Tibial nerve (tissue), 4 donors: ENCODE measurements at regions not wholly inside any gene's neighbourhood (a gene's known extent, or its start where the extent isn't known, plus 50 kb on each side); places are given as distances from the start of the nearest gene placed in this dataset.

Experiments used
- EP300 ChIP-seq, 2 donors: sonication (generic); formaldehyde crosslinking; IDR thresholded peaks; one replicate each; pipeline ENCODE4 v1.6.1; 2017; ENCODE audit warnings: antibody characterized with exemption in 2 of 2, mild to moderate bottlenecking in 1 of 2
- TF ChIP-seq, protein P1 (sequence below), 5 experiments: fragments of 200-600 bp in 3 of 5; fragments of 450-650 bp in 2 of 5; sonication (generic) in 3 of 5; IDR thresholded peaks; one replicate each; pipeline ENCODE4 v1.5.1; 2016 to 2019; ENCODE audit warnings: antibody characterized with exemption in 5 of 5, mild to moderate bottlenecking in 3 of 5, moderate library complexity in 2 of 5

DNA sequence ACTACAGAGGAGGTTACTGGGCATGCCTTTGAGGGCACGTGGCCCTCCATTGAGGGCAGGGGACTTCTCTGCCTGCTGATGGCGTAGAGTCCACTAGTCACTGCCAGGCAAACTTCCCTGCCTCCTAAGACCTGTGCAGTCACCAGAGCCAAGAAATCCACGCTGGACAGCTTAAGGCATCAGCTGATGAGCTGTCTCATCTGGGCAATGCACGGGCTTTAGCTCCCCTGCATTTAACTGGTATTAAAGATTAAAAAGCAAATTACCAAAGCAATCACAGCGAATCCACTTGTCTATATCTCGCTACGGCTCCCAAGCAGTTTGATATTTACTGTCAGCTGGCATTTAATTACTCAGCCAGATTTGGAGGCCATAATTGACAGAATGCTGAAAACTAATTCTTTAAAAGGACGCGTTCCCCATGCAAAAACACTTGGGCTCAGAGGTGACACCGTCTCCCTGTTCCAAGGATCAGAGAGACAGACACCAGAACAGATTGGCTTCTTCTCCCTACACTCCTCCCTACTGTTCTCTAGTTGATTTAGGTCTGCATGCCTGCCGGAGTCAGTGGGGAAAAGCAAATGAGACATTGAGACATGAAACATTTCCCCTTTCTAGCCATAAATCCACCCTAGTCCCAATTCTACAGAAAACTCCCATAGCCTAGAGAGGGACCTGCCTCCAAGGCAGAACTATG lies 68.5 kb downstream of the SPATA19 start:
- TF ChIP-seq EP300 (IDR thresholded peaks at IDR 0.05) = no peak
- TF ChIP-seq, protein P1, sequence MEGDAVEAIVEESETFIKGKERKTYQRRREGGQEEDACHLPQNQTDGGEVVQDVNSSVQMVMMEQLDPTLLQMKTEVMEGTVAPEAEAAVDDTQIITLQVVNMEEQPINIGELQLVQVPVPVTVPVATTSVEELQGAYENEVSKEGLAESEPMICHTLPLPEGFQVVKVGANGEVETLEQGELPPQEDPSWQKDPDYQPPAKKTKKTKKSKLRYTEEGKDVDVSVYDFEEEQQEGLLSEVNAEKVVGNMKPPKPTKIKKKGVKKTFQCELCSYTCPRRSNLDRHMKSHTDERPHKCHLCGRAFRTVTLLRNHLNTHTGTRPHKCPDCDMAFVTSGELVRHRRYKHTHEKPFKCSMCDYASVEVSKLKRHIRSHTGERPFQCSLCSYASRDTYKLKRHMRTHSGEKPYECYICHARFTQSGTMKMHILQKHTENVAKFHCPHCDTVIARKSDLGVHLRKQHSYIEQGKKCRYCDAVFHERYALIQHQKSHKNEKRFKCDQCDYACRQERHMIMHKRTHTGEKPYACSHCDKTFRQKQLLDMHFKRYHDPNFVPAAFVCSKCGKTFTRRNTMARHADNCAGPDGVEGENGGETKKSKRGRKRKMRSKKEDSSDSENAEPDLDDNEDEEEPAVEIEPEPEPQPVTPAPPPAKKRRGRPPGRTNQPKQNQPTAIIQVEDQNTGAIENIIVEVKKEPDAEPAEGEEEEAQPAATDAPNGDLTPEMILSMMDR (IDR thresholded peaks at IDR 0.05) = no peak
